HG03520 (cell line): ENCODE measurements at regions not wholly inside any gene's neighbourhood (a gene's known extent, or its start where the extent isn't known, plus 50 kb on each side); places are given as distances from the start of the nearest gene placed in this dataset.

Experiments used
- ATAC-seq: cut with Tn5 transposase; IDR thresholded peaks from one replicate; pipeline ENCODE4 v1.9.1; 2021; ENCODE audit warnings: mild to moderate bottlenecking, moderate library complexity; ENCODE audit not compliant: unreplicated experiment

GRCh38 chr2:18156002-18156401 lies 277.5 kb downstream of the KCNS3 start:
- no peak for ATAC-seq

DNA sequence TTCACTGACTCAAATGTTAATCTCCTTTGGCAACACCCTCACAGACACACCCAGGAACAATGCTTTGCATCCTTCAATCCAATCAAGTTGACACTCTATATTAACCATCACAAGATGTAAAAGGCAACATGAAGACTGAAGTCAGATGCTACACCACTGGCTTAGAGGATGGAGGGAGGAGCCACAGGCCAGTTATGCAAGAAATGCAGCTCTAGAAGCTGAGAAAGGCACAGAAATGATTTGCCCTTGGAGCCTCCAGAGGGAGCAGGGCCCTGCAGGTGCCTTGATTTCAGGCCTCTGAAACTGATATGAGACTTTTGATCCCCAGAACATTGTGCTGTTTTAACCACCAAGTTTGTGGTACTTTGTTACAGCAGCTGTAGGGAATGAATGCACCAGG lies 276.3 kb downstream of the KCNS3 start:
- no peak for ATAC-seq

DNA sequence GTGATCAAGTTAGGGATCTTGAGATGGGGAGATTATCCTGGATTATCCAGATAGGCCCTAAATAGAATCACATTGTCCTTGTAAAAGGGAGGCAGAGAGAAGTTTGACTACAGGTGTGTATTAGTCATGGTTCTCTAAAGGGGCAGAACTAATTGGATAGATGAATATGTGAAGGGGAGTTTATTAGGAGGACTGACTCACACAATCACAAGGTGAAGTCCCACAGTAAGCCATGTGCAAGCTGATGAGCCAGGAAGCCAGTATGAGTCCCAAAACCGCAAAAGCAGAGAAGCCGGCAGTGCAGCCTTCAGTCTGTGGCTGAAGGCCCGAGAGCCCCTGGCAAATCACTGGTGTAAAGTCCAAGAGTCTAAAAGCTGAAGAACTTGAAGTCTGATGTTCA lies 275.8 kb downstream of the KCNS3 start:
- no peak for ATAC-seq

- no peak for ATAC-seq
These were observed 275.3 kb downstream of the KCNS3 start for GRCh38 chr2:18153741-18154140.

GRCh38 chr2:18151237-18151636 lies 272.8 kb downstream of the KCNS3 start:
- ATAC-seq, result no peak

- ATAC-seq, result no peak
These were observed 271.3 kb downstream of the KCNS3 start for GRCh38 chr2:18149660-18150246.

- ATAC-seq, result no peak
These were observed 258.5 kb downstream of the KCNS3 start for GRCh38 chr2:18136881-18137475.

DNA sequence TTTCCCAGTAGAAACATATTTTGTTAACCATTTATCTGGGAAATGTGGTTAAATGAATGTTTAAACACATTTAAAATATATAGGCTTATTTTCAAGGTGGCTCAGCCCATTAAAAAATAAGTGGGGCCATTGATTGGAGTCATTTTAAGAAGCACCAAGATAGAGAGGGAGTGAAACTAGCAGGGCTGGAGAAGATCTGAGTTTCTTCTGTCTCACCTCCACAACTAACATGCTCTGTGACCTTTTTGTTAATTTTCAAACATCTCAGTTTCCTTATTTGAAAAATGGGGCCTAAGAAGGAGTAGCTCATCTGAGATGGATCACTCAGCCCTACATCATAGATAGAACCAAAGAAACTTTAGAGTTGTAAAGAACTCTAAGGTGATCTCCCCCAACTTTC lies 254.8 kb downstream of the KCNS3 start:
- no peak for ATAC-seq

DNA sequence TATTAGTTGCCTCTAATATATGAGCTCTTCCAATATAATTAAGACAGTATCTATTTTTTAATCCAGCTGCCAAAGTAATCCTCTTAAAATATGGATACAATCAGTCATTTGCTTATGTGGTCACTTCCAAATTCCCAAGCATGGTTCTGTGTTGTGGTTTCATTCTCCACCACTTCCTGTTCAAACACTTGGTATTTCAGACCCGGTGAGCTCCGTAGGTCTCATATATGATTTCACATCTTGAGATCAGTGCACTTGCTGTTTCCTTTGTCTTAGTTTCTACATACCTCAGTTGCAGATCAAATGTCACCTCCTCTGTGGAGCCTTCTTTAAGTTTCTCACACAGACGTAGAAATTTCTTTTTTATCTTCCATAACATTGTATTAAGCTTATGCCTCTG lies 254.2 kb downstream of the KCNS3 start:
- ATAC-seq, result no peak

- ATAC-seq, result no peak
These were observed 253.3 kb downstream of the KCNS3 start for GRCh38 chr2:18131761-18132160.

- ATAC-seq, result no peak
These were observed 250.9 kb downstream of the KCNS3 start for GRCh38 chr2:18129348-18129747.

DNA sequence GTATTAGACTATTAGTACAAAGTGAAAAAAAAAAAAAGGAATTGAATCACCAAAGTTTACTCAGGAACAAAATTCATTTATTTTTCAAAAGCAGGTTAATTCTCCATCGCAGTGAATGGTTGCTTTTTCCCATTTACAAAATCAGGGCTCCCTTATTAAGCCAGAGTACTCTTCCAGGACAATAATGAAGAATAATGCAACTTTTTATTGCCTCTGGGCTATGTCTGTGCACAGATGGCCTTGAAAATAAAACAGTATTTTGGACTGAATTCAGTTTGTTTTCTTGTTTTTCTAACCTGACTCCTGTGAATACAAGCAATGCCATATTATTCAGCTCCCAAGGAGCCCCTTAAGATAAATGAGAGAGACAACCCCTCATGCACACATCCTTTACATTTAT lies 246.8 kb downstream of the KCNS3 start:
- no peak for ATAC-seq

GRCh38 chr2:18124116-18124835 lies 245.8 kb downstream of the KCNS3 start:
- no peak for ATAC-seq

DNA sequence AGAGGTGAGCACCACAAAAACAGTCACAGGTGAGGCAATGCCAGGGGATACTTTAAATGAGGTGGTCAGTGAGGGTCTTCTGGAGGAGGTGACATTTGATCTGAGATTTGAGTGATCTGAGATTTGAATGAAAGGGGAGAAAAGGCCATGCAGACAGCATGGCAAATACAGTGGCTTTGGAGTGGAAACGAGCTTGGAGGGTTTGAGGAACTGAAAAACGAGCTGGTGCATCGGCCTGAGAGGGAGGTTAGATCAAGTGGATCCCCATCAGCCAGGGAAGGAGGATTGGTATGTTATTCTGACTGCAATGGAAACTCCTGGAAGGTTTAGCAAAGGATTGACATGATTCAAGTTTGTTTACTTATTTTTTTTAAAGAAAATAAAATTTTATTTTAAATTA lies 245.1 kb downstream of the KCNS3 start:
- no peak for ATAC-seq

DNA sequence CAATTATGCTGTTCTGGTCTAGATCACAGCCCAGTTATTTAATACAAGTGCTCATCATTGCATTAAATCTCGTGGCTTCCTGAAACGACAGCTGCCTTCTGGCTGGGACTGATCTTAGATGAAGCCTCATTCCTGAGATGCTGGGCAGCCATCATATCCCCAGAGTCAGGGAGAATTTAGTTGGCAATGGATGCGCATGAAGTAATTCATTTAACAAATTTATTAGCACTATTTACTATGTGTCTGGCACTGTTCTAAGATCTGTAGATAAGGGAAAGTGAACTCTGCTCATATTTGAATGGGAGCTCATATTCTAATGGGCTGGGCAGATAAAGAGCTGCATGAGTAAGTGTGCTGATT lies 244.7 kb downstream of the KCNS3 start:
- no peak for ATAC-seq

GRCh38 chr2:18122544-18123210 lies 244.2 kb downstream of the KCNS3 start:
- no peak for ATAC-seq

GRCh38 chr2:18119883-18120282 lies 241.4 kb downstream of the KCNS3 start:
- ATAC-seq, result no peak

DNA sequence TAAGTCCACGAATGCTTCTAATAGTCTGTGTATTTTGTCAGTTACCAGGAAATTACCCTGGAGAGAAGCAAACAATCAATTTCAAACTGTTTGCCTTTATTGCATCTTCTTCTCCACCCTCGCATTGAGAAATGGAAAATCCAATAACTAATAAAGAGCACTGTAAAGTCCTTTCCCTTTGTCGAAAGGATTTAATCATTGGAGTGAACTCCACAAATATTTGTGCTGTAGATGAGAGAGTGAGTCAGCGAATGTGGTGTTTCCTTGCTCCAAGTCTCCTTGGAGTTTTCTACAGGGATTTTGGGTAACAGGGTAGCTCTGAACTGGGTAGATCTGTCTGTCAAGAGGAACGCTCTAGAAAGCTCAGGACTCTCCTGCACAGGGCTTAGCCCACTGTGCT lies 240.2 kb downstream of the KCNS3 start:
- ATAC-seq, result no peak

GRCh38 chr2:18117592-18117991 lies 239.1 kb downstream of the KCNS3 start:
- peak; percentile 94 for ATAC-seq

- ATAC-seq, result no peak
These were observed 231.8 kb downstream of the KCNS3 start for GRCh38 chr2:18110222-18110621.

GRCh38 chr2:18106841-18107240 lies 228.4 kb downstream of the KCNS3 start:
- peak; percentile 62 for ATAC-seq

- no peak for ATAC-seq
These were observed 227.5 kb downstream of the KCNS3 start for GRCh38 chr2:18105929-18106328.
